ENCODE measurements at regions not wholly inside any gene's neighbourhood (a gene's known extent, or its start where the extent isn't known, plus 50 kb on each side); places are given as distances from the start of the nearest gene placed in this dataset.

DNA sequence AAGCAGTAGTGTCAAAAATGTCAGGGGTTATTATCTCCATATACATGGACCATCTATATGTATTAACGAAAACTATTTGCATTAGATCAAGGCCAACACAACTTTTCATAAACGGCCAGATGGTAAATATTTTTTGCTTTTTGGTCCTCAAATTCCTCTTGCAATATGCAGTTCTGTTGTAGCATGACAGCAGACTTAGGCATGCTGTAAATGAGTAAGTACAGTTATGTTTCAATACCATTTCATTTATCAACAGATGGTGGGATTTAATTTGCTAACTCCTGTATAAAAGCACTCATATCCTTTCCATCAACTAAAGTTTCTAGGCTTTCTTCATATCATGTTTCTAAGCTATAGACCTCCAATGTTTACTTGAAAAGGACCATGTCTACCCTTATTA lies 208.1 kb downstream of the ANKRD50 start:
- Histone ChIP-seq H3K27ac (no peak overlapping the region), H3K4me1 (no peaks in the 10 kb centered on the region), H3K27me3 (replicated peaks in 1 of 7) (no peaks in the 10 kb centered on the region), H3K4me3 (no peak overlapping the region), H3K36me3 (no peaks in the 10 kb centered on the region), H3K9me3 (no peaks in the 10 kb centered on the region)
- intact Hi-C loops (cut with DNase I; ENCODE audit: low total_unique reads): no loop called here
- WGBS, 5 donors: 42 to 90% (median 67%) methylated on average over 2 of the region's 2 CpGs
- TF ChIP-seq, protein P1, sequence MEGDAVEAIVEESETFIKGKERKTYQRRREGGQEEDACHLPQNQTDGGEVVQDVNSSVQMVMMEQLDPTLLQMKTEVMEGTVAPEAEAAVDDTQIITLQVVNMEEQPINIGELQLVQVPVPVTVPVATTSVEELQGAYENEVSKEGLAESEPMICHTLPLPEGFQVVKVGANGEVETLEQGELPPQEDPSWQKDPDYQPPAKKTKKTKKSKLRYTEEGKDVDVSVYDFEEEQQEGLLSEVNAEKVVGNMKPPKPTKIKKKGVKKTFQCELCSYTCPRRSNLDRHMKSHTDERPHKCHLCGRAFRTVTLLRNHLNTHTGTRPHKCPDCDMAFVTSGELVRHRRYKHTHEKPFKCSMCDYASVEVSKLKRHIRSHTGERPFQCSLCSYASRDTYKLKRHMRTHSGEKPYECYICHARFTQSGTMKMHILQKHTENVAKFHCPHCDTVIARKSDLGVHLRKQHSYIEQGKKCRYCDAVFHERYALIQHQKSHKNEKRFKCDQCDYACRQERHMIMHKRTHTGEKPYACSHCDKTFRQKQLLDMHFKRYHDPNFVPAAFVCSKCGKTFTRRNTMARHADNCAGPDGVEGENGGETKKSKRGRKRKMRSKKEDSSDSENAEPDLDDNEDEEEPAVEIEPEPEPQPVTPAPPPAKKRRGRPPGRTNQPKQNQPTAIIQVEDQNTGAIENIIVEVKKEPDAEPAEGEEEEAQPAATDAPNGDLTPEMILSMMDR (IDR thresholded peaks at IDR 0.05 in 8 of 11, conservative IDR thresholded peaks at IDR 0.05 in 3 of 11): no peak
- no peak for TF ChIP-seq POLR2A (IDR thresholded peaks at IDR 0.05)
- no peak for DNase-seq

DNA sequence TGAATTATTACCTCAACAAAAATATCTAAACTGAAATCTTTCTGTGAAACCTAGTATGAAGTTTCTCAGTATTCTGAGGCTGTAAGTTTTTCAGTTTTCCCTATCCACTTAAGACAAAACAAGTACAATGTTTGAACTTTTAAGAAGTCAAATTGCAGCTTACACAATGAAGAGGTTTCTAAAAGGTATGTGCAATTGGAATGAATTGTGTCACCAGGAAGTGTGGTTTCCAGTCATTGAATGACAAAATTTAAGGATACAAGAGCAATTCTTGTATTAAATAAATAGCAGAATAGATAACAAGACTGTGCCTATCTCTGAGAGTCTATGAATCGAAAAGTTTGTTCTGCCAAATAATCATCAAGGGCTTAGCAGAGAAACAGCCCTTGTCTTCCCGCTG lies 207.3 kb downstream of the ANKRD50 start:
- no peaks in the 10 kb centered on the region for H3K4me1 ChIP-seq
- no peaks in the 10 kb centered on the region for H3K36me3 ChIP-seq
- DNase-seq: no peak
- H3K9me3 ChIP-seq: no peaks in the 10 kb centered on the region
- TF ChIP-seq POLR2AphosphoS5 (IDR thresholded peaks at IDR 0.05): no peak
- TF ChIP-seq POLR2A (IDR thresholded peaks at IDR 0.05): no peak
- TF ChIP-seq, protein P1 (IDR thresholded peaks at IDR 0.05 in 8 of 11, conservative IDR thresholded peaks at IDR 0.05 in 3 of 11): no peak
- no peaks in the 10 kb centered on the region for H3K27me3 ChIP-seq (replicated peaks in 1 of 7)
- no peak overlapping the region for H3K27ac ChIP-seq
- intact Hi-C loops (cut with DNase I; ENCODE audit: low total_unique reads): no loop called here
- no peak overlapping the region for H3K4me3 ChIP-seq
- 82 to 96% (median 89%) methylated on average over 2 of the region's 2 CpGs for WGBS, 5 donors

DNA sequence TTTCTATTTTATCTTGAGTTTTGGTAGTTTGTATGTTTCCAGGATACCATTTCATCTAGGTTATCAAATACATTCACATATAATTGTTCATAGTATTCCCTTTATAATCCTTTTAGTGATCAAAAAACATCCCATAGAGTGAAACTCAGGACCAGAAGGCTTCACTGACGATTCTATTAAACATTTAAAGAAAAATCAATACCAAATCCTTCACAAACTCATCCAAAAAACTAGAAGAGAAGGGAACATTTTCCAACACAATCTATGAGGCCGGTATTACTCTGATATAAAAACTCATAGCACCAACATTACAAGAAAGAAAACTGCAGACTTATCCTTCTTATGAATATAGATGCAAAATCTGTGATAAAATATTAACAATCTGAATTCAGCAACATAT lies 203.4 kb downstream of the ANKRD50 start:
- H3K36me3 ChIP-seq: no peaks in the 10 kb centered on the region
- 67 to 86% (median 79%) methylated on average over 2 of the region's 2 CpGs for WGBS, 5 donors
- no peak for DNase-seq
- no peaks in the 10 kb centered on the region for H3K9me3 ChIP-seq
- H3K4me3 ChIP-seq: no peak overlapping the region
- intact Hi-C loops (cut with DNase I; ENCODE audit: low total_unique reads): no loop called here
- H3K27ac ChIP-seq: no peak overlapping the region
- TF ChIP-seq, protein P1 (IDR thresholded peaks at IDR 0.05 in 8 of 11, conservative IDR thresholded peaks at IDR 0.05 in 3 of 11): no peak
- TF ChIP-seq POLR2AphosphoS5 (IDR thresholded peaks at IDR 0.05) (no peak), POLR2A (IDR thresholded peaks at IDR 0.05) (no peak)
- no peaks in the 10 kb centered on the region for H3K27me3 ChIP-seq (replicated peaks in 1 of 7)
- H3K4me1 ChIP-seq: no peaks in the 10 kb centered on the region

DNA sequence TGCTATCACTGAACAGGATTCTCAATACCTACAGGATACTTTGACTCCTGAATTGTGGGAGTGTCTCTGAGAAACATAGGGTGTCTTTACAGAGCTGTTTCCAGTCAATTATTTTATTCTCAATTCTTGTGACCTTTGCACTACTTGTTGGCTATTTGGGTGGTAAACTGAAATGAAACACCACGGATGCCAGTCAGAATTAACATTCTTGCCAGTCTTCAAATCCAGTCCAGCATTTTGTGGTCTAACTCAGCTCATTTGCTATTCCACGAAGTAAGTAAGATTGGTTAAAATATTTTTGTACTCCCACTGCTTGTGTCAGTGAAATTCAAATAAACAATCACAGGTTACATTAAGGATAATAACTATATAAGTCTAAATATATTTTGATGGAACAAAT lies 197.9 kb downstream of the ANKRD50 start:
- Histone ChIP-seq H3K9me3 (no peaks in the 10 kb centered on the region), H3K36me3 (no peaks in the 10 kb centered on the region), H3K27me3 (replicated peaks in 1 of 7) (no peaks in the 10 kb centered on the region), H3K4me1 (no peaks in the 10 kb centered on the region), H3K4me3 (no peak overlapping the region), H3K27ac (no peak overlapping the region)
- no peak for DNase-seq
- WGBS, 5 donors: 78 to 79% (median 78%) methylated on average over 2 of the region's 2 CpGs
- intact Hi-C loops (cut with DNase I; ENCODE audit: low total_unique reads): no loop called here
- TF ChIP-seq, protein P1 (IDR thresholded peaks at IDR 0.05 in 8 of 11, conservative IDR thresholded peaks at IDR 0.05 in 3 of 11): no peak
